Body of pancreas (tissue), 4 donors: ENCODE measurements at regions not wholly inside any gene's neighbourhood (a gene's known extent, or its start where the extent isn't known, plus 50 kb on each side); places are given as distances from the start of the nearest gene placed in this dataset.

Experiments used
- ATAC-seq: fragments of 150-250 bp; one replicate; pipeline ENCODE4 v1.9.1; 2016
- DNase-seq, 4 donors: peaks; one replicate each; pipeline ENCODE4 v3.0.0-alpha.2; 2019
- H3K27ac ChIP-seq, 4 donors: fragments of 200-600 bp; sonication (generic); 1 replicate in 3 of 4; 2 replicates in 1 of 4; pipeline versions ENCODE4 v1.5.1 to v1.6.1; 2016 to 2019; ENCODE audit warnings: mild to moderate bottlenecking in 1 of 4, mixed read lengths in 1 of 4, moderate library complexity in 1 of 4
- H3K27me3 ChIP-seq, 2 donors: fragments of 200-600 bp; sonication (generic); one replicate each; pipeline ENCODE4 v1.6.0; 2016; ENCODE audit warnings: mild to moderate bottlenecking in 1 of 2
- H3K36me3 ChIP-seq, 2 donors: fragments of 200-600 bp; sonication (generic); replicated peaks in 1 of 2; 2 replicates each; pipeline ENCODE4 v1.5.1; 2016; ENCODE audit warnings: low read depth in 2 of 2; ENCODE audit not compliant: insufficient read depth in 1 of 2
- H3K4me1 ChIP-seq: fragments of 200-600 bp; sonication (generic); one replicate; pipeline ENCODE4 v1.6.0; 2016
- H3K4me3 ChIP-seq, 2 donors: fragments of 200-600 bp; sonication (generic); 1 replicate in 1 of 2; 2 replicates in 1 of 2; pipeline ENCODE4 v1.5.1; 2016 to 2019
- H3K9me3 ChIP-seq, 3 donors: fragments of 200-600 bp; sonication (generic); 1 replicate in 2 of 3; 2 replicates in 1 of 3; pipeline ENCODE4 v1.5.1; 2016
- CTCF ChIP-seq, 7 experiments: fragments of 450-650 bp in 4 of 7; fragments of 200-600 bp in 3 of 7; sonication (generic) in 3 of 7; IDR thresholded peaks; one replicate each; pipeline ENCODE4 v1.5.1; 2016 to 2019; ENCODE audit warnings: antibody characterized with exemption in 7 of 7
- POLR2A ChIP-seq, 3 donors: fragments of 450-650 bp; IDR thresholded peaks; one replicate each; pipeline ENCODE4 v1.6.1; 2016; ENCODE audit warnings: antibody characterized with exemption in 3 of 3, mild to moderate bottlenecking in 2 of 3
- WGBS, 2 donors: methylation state at CpG; one replicate each; pipeline ENCODE4 v1.1.5; 2017; 5-methylcytosine and 5-hydroxymethylcytosine counted together
- intact Hi-C: fragments of 100-400 bp; cut with DNase I; formaldehyde crosslinking; loops from one replicate; pipeline ENCODE4 v1.15.1; 2023

GRCh38 chr7:132713893-132714292 is 137.6 kb upstream of the PLXNA4 start:
- 66 to 73% methylated on average over 3 of the region's 3 CpGs for WGBS, 2 donors
- Histone ChIP-seq H3K4me1 (no peaks in the 10 kb centered on the region), H3K36me3 (no peaks in the 10 kb centered on the region), H3K27me3 (no peaks in the 10 kb centered on the region), H3K9me3 (no peaks in the 10 kb centered on the region), H3K4me3 (no peak overlapping the region), H3K27ac (no peak overlapping the region)
- ATAC-seq: no peak
- intact Hi-C loops: no loop called here
- TF ChIP-seq POLR2A (IDR thresholded peaks at IDR 0.05) (no peak), CTCF (IDR thresholded peaks at IDR 0.05) (no peak)
- no peak for DNase-seq

DNA sequence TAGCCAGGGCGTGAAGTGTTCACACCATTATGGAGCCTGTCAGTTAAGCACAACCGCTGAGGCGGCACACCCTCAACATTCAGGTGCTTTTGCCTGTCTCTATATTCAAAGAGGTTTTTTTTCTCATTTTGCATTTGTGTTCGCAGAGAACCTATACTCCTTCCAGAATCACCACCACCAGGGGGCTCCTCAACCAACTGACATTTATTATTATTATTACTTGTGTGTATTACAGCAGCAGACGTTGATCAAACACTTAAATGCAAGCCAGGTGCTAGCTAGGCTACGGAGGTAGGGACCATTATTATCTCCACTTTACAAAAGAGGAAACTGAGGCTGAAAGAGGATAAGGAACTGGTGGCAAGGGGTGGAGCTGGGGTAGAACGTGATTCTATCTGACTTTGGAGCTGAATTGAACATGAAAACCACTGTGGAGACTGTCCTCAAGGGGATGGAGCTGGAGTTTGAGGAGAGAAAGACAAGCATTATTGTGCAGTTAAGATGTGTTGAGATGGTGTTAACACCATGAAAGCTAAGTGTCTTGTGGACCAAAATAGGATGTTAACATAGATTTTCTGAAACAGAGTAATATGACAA is 133.8 kb upstream of the PLXNA4 start:
- 48 to 54% methylated on average over 7 of the region's 7 CpGs for WGBS, 2 donors
- TF ChIP-seq CTCF (IDR thresholded peaks at IDR 0.05) (peak; percentile 14 to 58 (median 47)), POLR2A (IDR thresholded peaks at IDR 0.05) (no peak)
- Histone ChIP-seq H3K36me3 (no peaks in the 10 kb centered on the region), H3K9me3 (no peaks in the 10 kb centered on the region), H3K27me3 (no peaks in the 10 kb centered on the region), H3K27ac (no peak overlapping the region), H3K4me3 (no peak overlapping the region), H3K4me1 (no peaks in the 10 kb centered on the region)
- ATAC-seq: no peak
- DNase-seq: peak in 3 of 4 donors; percentile 43 to 60 (median 52)
- intact Hi-C loops: no loop called here

DNA sequence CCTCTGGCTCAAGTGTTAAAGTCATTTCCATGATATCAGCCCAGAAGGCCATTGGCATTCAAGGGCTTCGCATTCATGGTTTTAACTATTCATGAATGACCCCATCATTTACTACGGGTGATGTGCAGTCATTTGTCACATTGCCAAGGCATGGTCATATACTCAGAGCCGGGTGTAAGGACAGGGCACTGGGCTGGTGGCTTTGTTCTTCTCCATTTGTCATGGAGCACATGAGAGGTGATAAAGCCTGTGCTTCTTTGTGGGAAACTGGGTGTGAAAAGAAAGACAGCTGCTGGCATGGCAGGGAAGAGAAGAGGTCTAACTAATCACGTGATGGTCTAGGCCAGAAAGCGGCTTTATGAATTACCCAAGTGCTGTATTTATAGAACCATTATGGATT is 132.2 kb upstream of the PLXNA4 start:
- Histone ChIP-seq H3K27me3 (no peaks in the 10 kb centered on the region), H3K4me3 (no peak overlapping the region), H3K27ac (no peak overlapping the region), H3K4me1 (no peaks in the 10 kb centered on the region), H3K36me3 (no peaks in the 10 kb centered on the region), H3K9me3 (no peaks in the 10 kb centered on the region)
- TF ChIP-seq POLR2A (IDR thresholded peaks at IDR 0.05): no peak
- no peak for TF ChIP-seq CTCF (IDR thresholded peaks at IDR 0.05)
- intact Hi-C loops: no loop called here
- ATAC-seq (no peak), DNase-seq (no peak)
- WGBS, 2 donors: 87 to 91% methylated on average over 5 of the region's 5 CpGs

- no peaks in the 10 kb centered on the region for H3K27me3 ChIP-seq
- H3K36me3 ChIP-seq: no peaks in the 10 kb centered on the region
- H3K9me3 ChIP-seq: no peaks in the 10 kb centered on the region
- H3K27ac ChIP-seq: no peak overlapping the region
- ATAC-seq: no peak
- H3K4me1 ChIP-seq: no peaks in the 10 kb centered on the region
- no peak overlapping the region for H3K4me3 ChIP-seq
- intact Hi-C loops: no loop called here
- no peak for TF ChIP-seq POLR2A (IDR thresholded peaks at IDR 0.05)
- no peak for TF ChIP-seq CTCF (IDR thresholded peaks at IDR 0.05)
- 55 to 59% methylated on average over 5 of the region's 5 CpGs for WGBS, 2 donors
- no peak for DNase-seq
These were observed 128.9 kb upstream of the PLXNA4 start for GRCh38 chr7:132705146-132705545.

DNA sequence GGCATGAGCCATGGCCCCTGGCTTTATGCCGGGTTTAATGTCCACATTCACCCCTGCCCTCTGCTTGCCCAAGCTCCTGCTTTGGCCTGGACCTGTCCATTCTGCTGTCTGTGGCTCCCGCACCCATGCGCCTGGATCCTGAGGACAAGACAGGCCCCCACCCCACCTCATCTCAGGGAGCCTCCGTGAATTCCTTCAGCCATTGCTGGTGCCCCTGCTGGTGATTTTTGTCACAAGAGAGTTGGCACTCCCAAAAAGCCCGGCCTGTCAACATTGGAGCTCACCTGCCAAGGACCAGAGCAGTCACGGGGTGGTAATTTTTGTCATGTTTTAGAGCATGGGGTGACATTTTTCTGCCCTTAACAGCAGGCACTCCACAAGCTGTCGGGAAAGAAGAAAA is 127.5 kb upstream of the PLXNA4 start:
- Histone ChIP-seq H3K27ac (no peak overlapping the region), H3K9me3 (no peaks in the 10 kb centered on the region), H3K4me1 (no peaks in the 10 kb centered on the region), H3K4me3 (no peak overlapping the region), H3K36me3 (no peaks in the 10 kb centered on the region), H3K27me3 (no peaks in the 10 kb centered on the region)
- no peak for ATAC-seq
- intact Hi-C loops: no loop called here
- WGBS, 2 donors: 85 to 86% methylated on average over 7 of the region's 7 CpGs
- DNase-seq: no peak
- TF ChIP-seq CTCF (IDR thresholded peaks at IDR 0.05): no peak
- TF ChIP-seq POLR2A (IDR thresholded peaks at IDR 0.05): no peak
